GM12872 (cell line): ENCODE measurements at regions not wholly inside any gene's neighbourhood (a gene's known extent, or its start where the extent isn't known, plus 50 kb on each side); places are given as distances from the start of the nearest gene placed in this dataset.

Experiments used
- CTCF ChIP-seq: IDR thresholded peaks from 3 replicates; pipeline ENCODE4 v1.5.1; 2011; ENCODE audit warnings: low read depth, mild to moderate bottlenecking, low read length, moderate library complexity; ENCODE audit not compliant: insufficient read depth

- TF ChIP-seq CTCF = no peak
Observed at GRCh38 chr5:20498926-20499325, 510.9 kb upstream of the CDH18 start.

GRCh38 chr5:20498102-20498501 lies 510.1 kb upstream of the CDH18 start:
- no peak for TF ChIP-seq CTCF

- no peak for TF ChIP-seq CTCF
Observed at GRCh38 chr5:20497356-20497755, 509.4 kb upstream of the CDH18 start.

GRCh38 chr5:20494706-20495105 lies 506.7 kb upstream of the CDH18 start:
- TF ChIP-seq CTCF = no peak

- no peak for TF ChIP-seq CTCF
Observed at GRCh38 chr5:20486826-20487225, 498.8 kb upstream of the CDH18 start.

GRCh38 chr5:20476016-20476415 lies 488.0 kb upstream of the CDH18 start:
- no peak for TF ChIP-seq CTCF

GRCh38 chr5:20470997-20471396 lies 483.0 kb upstream of the CDH18 start:
- TF ChIP-seq CTCF = no peak

GRCh38 chr5:20469792-20470191 lies 481.8 kb upstream of the CDH18 start:
- TF ChIP-seq CTCF = no peak
